Nephron (organoid): ENCODE measurements at regions not wholly inside any gene's neighbourhood (a gene's known extent, or its start where the extent isn't known, plus 50 kb on each side); places are given as distances from the start of the nearest gene placed in this dataset.

ENCODE experiments used
- H3K27ac Mint-ChIP-seq, 3 experiments: 2 replicates each; pipeline ENCODE4 v1.8.0; 2020; ENCODE audit warnings: mixed read lengths in 3 of 3, mild to moderate bottlenecking in 2 of 3, moderate library complexity in 1 of 3
- H3K27me3 Mint-ChIP-seq: 2 replicates; pipeline ENCODE4 v1.8.0; 2021; ENCODE audit warnings: low read depth, mild to moderate bottlenecking, moderate library complexity, mixed read lengths
- H3K36me3 Mint-ChIP-seq: 2 replicates; pipeline ENCODE4 v1.8.0; 2020; ENCODE audit warnings: low read depth, mixed read lengths
- H3K4me1 Mint-ChIP-seq: 2 replicates; pipeline ENCODE4 v1.8.0; 2020; ENCODE audit warnings: mixed read lengths
- H3K4me3 Mint-ChIP-seq, 3 experiments: 2 replicates each; pipeline ENCODE4 v1.8.0; 2020; ENCODE audit warnings: mild to moderate bottlenecking in 3 of 3, mixed read lengths in 3 of 3, moderate library complexity in 2 of 3
- H3K9me3 Mint-ChIP-seq: 2 replicates; pipeline ENCODE4 v1.8.0; 2020; ENCODE audit warnings: mixed read lengths
- CTCF ChIP-seq, 3 experiments: fragments of 200-600 bp; sonication (generic); IDR thresholded peaks; one replicate each; pipeline ENCODE4 v1.5.0; 2021; ENCODE audit warnings: antibody characterized with exemption in 3 of 3; ENCODE audit not compliant: unreplicated experiment in 3 of 3

- no peak for TF ChIP-seq CTCF (IDR thresholded peaks at IDR 0.05; ENCODE audit: unreplicated experiment in 3 of 3)
- H3K27me3 Mint-ChIP-seq, result no peaks in the 10 kb centered on the region
- no peaks in the 10 kb centered on the region for H3K4me1 Mint-ChIP-seq
- H3K4me3 Mint-ChIP-seq, result no peak overlapping the region
- peaks cover 25% of the 10 kb centered on the region for H3K9me3 Mint-ChIP-seq
- no peak overlapping the region for H3K27ac Mint-ChIP-seq
- peaks cover 4% of the 10 kb centered on the region for H3K36me3 Mint-ChIP-seq
Observed at GRCh38 chr15:94937242-94937641, 705.9 kb downstream of the MCTP2 start.

- Mint-ChIP-seq H3K27me3 (no peaks in the 10 kb centered on the region), H3K4me3 (no peak overlapping the region), H3K4me1 (no peaks in the 10 kb centered on the region), H3K27ac (no peak overlapping the region), H3K36me3 (no peaks in the 10 kb centered on the region), H3K9me3 (no peaks in the 10 kb centered on the region)
- TF ChIP-seq CTCF (IDR thresholded peaks at IDR 0.05; ENCODE audit: unreplicated experiment in 3 of 3), result no peak
Observed at GRCh38 chr15:94943888-94944287, 712.5 kb downstream of the MCTP2 start.

DNA sequence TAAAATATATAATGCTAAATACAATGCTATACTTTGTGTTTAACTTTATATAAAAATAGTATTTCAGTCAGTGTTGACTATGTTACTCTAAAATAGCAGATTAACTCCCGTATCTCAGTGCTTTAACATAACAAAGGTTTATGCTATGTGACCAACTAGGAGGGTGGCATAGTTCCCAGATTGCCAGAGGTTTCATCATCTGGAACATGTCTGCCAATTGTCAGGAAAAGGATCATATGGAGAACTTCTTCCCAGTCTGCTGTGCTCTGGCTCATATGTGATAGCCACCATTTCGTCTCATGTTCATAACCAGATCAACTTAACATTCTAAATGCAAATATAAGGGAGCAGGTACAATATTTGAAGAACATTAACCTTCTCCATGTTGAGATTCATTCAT lies 720.2 kb downstream of the MCTP2 start:
- Mint-ChIP-seq H3K4me3 (no peak overlapping the region), H3K4me1 (no peaks in the 10 kb centered on the region), H3K27me3 (no peaks in the 10 kb centered on the region), H3K27ac (no peak overlapping the region), H3K36me3 (no peaks in the 10 kb centered on the region), H3K9me3 (peaks cover 7% of the 10 kb centered on the region)
- TF ChIP-seq CTCF (IDR thresholded peaks at IDR 0.05; ENCODE audit: unreplicated experiment in 3 of 3), result no peak

- Mint-ChIP-seq H3K27me3 (no peaks in the 10 kb centered on the region), H3K36me3 (peaks cover 13% of the 10 kb centered on the region), H3K4me3 (no peak overlapping the region), H3K9me3 (peaks cover 19% of the 10 kb centered on the region), H3K4me1 (peaks cover 9% of the 10 kb centered on the region), H3K27ac (no peak overlapping the region)
- TF ChIP-seq CTCF (IDR thresholded peaks at IDR 0.05; ENCODE audit: unreplicated experiment in 3 of 3), result no peak
Observed at GRCh38 chr15:94963953-94964352, 732.6 kb downstream of the MCTP2 start.

GRCh38 chr15:94965593-94965992 lies 734.2 kb downstream of the MCTP2 start:
- Mint-ChIP-seq H3K4me3 (no peak overlapping the region), H3K9me3 (peaks cover 8% of the 10 kb centered on the region), H3K27me3 (no peaks in the 10 kb centered on the region), H3K36me3 (peaks cover 7% of the 10 kb centered on the region), H3K4me1 (peaks cover 9% of the 10 kb centered on the region), H3K27ac (no peak overlapping the region)
- TF ChIP-seq CTCF (IDR thresholded peaks at IDR 0.05; ENCODE audit: unreplicated experiment in 3 of 3), result no peak

GRCh38 chr15:94968133-94968532 lies 736.8 kb downstream of the MCTP2 start:
- peak overlapping the region in 2 of 3 experiments; percentile 16 to 31 for H3K27ac Mint-ChIP-seq
- TF ChIP-seq CTCF (IDR thresholded peaks at IDR 0.05; ENCODE audit: unreplicated experiment in 3 of 3), result no peak

More at GRCh38 chr15:94968133-94968532, 736.8 kb downstream of the MCTP2 start:
- Mint-ChIP-seq H3K4me3 (no peak overlapping the region), H3K9me3 (peaks cover 2% of the 10 kb centered on the region), H3K4me1 (peaks cover 19% of the 10 kb centered on the region), H3K36me3 (no peaks in the 10 kb centered on the region), H3K27me3 (no peaks in the 10 kb centered on the region)
